WTC11 (cell line): ENCODE measurements at regions not wholly inside any gene's neighbourhood (a gene's known extent, or its start where the extent isn't known, plus 50 kb on each side); places are given as distances from the start of the nearest gene placed in this dataset.

Experiments used
- CREM ChIP-seq: sonication (generic); formaldehyde crosslinking; IDR thresholded peaks from 2 replicates; pipeline ENCODE4 v1.8.1; 2022; ENCODE audit warnings: mild to moderate bottlenecking, missing genetic modification reagents, moderate library complexity
- NFE2L1 ChIP-seq: sonication (generic); formaldehyde crosslinking; IDR thresholded peaks from 2 replicates; pipeline ENCODE4 v1.8.1; 2023; ENCODE audit warnings: missing genetic modification reagents
- SP1 ChIP-seq: sonication (generic); formaldehyde crosslinking; conservative IDR thresholded peaks from 2 replicates; pipeline ENCODE4 v1.8.1; 2022; ENCODE audit warnings: missing genetic modification reagents
- ZNF317 ChIP-seq: sonication (generic); formaldehyde crosslinking; IDR thresholded peaks from 2 replicates; pipeline ENCODE4 v1.8.1; 2023; ENCODE audit warnings: low read depth, mild to moderate bottlenecking, moderate library complexity, missing genetic modification reagents, borderline replicate concordance
- TF ChIP-seq, protein P1 (sequence below): fragments of 200-600 bp; IDR thresholded peaks from 2 replicates; pipeline ENCODE4 v1.8.0; 2022; ENCODE audit warnings: antibody characterized with exemption

DNA sequence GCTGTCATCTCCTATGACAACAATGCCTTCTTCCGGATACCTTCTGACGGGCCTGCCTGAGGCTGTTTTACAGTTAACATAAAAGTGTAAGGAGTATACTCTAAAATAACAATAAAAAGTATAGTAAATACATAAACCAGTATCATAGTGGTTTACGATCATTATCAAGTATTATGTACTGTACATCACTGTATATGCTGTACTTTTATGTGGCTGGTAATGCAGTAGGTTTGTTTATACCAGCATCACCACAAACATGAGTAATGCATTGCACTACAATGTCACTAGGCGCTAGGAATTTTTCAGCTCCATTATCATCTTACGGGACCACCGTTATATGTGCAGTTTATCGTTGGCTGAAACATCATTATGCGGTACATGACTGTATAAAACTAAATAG lies 76.5 kb downstream of the VEGFA start:
- no peak for TF ChIP-seq ZNF317 (CRISPR knock-in tag)
- TF ChIP-seq SP1, result no peak
- no peak for TF ChIP-seq NFE2L1 (CRISPR knock-in tag)
- TF ChIP-seq, protein P1, sequence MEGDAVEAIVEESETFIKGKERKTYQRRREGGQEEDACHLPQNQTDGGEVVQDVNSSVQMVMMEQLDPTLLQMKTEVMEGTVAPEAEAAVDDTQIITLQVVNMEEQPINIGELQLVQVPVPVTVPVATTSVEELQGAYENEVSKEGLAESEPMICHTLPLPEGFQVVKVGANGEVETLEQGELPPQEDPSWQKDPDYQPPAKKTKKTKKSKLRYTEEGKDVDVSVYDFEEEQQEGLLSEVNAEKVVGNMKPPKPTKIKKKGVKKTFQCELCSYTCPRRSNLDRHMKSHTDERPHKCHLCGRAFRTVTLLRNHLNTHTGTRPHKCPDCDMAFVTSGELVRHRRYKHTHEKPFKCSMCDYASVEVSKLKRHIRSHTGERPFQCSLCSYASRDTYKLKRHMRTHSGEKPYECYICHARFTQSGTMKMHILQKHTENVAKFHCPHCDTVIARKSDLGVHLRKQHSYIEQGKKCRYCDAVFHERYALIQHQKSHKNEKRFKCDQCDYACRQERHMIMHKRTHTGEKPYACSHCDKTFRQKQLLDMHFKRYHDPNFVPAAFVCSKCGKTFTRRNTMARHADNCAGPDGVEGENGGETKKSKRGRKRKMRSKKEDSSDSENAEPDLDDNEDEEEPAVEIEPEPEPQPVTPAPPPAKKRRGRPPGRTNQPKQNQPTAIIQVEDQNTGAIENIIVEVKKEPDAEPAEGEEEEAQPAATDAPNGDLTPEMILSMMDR, result no peak
- no peak for TF ChIP-seq CREM (CRISPR knock-in tag)
